ENCODE measurements at regions not wholly inside any gene's neighbourhood (a gene's known extent, or its start where the extent isn't known, plus 50 kb on each side); places are given as distances from the start of the nearest gene placed in this dataset.

GRCh38 chr10:47053081-47053798 lies 142.0 kb downstream of the PTPN20 start:
- in situ Hi-C loops (cut with HindIII; ENCODE audit: low pct_ligation_motif_present, low sequenced_read_pairs), result no loop called here

GRCh38 chr10:47054974-47055373 lies 143.7 kb downstream of the PTPN20 start:
- in situ Hi-C loops (cut with HindIII; ENCODE audit: low pct_ligation_motif_present, low sequenced_read_pairs), result no loop called here

More at GRCh38 chr10:47053081-47053798, 142.0 kb downstream of the PTPN20 start:
- H3K4me3 ChIP-seq (ENCODE audit: low read depth, low read length), result no peak overlapping the region
- no peak for DNase-seq
- H3K36me3 ChIP-seq (replicated peaks), result no peaks in the 10 kb centered on the region
- no peak overlapping the region for H3K27ac ChIP-seq
- TF ChIP-seq CTCF (IDR thresholded peaks at IDR 0.05; ENCODE audit: low read depth, low read length, missing control alignments), result no peak
- no peaks in the 10 kb centered on the region for H3K27me3 ChIP-seq (replicated peaks)

GRCh38 chr10:47055386-47056246 lies 144.4 kb downstream of the PTPN20 start:
- no peak for TF ChIP-seq CTCF (IDR thresholded peaks at IDR 0.05; ENCODE audit: low read depth, low read length, missing control alignments)
- H3K27me3 ChIP-seq (replicated peaks), result no peaks in the 10 kb centered on the region

More at GRCh38 chr10:47054974-47055373, 143.7 kb downstream of the PTPN20 start:
- TF ChIP-seq CTCF (IDR thresholded peaks at IDR 0.05; ENCODE audit: low read depth, low read length, missing control alignments), result no peak
- H3K36me3 ChIP-seq (replicated peaks), result no peaks in the 10 kb centered on the region
- H3K4me3 ChIP-seq (ENCODE audit: low read depth, low read length), result no peak overlapping the region
- no peak overlapping the region for H3K27ac ChIP-seq
- no peaks in the 10 kb centered on the region for H3K27me3 ChIP-seq (replicated peaks)
- DNase-seq, result no peak

GRCh38 chr10:47056247-47056510 lies 145.0 kb downstream of the PTPN20 start:
- no peak for DNase-seq

More at GRCh38 chr10:47055386-47056246, 144.4 kb downstream of the PTPN20 start:
- no peak for DNase-seq
- H3K4me3 ChIP-seq (ENCODE audit: low read depth, low read length), result no peak overlapping the region
- H3K36me3 ChIP-seq (replicated peaks), result no peaks in the 10 kb centered on the region
- in situ Hi-C loops (cut with HindIII; ENCODE audit: low pct_ligation_motif_present, low sequenced_read_pairs), result no loop called here
- H3K27ac ChIP-seq, result no peak overlapping the region

GRCh38 chr10:47057471-47057870 lies 146.2 kb downstream of the PTPN20 start:
- in situ Hi-C loops (cut with HindIII; ENCODE audit: low pct_ligation_motif_present, low sequenced_read_pairs), result no loop called here
- TF ChIP-seq CTCF (IDR thresholded peaks at IDR 0.05; ENCODE audit: low read depth, low read length, missing control alignments), result no peak
- no peak overlapping the region for H3K4me3 ChIP-seq (ENCODE audit: low read depth, low read length)
- H3K36me3 ChIP-seq (replicated peaks), result no peaks in the 10 kb centered on the region
- no peaks in the 10 kb centered on the region for H3K27me3 ChIP-seq (replicated peaks)
- DNase-seq, result no peak
- no peak overlapping the region for H3K27ac ChIP-seq

More at GRCh38 chr10:47056247-47056510, 145.0 kb downstream of the PTPN20 start:
- in situ Hi-C loops (cut with HindIII; ENCODE audit: low pct_ligation_motif_present, low sequenced_read_pairs), result no loop called here
- Histone ChIP-seq H3K4me3 (ENCODE audit: low read depth, low read length) (no peak overlapping the region), H3K27me3 (replicated peaks) (no peaks in the 10 kb centered on the region), H3K36me3 (replicated peaks) (no peaks in the 10 kb centered on the region), H3K27ac (no peak overlapping the region)
- no peak for TF ChIP-seq CTCF (IDR thresholded peaks at IDR 0.05; ENCODE audit: low read depth, low read length, missing control alignments)

All from brain microvascular endothelial cell (primary cell).